Stimulated activated CD4-positive, alpha-beta T cell treated with anti-CD3 and anti-CD28 coated beads, Interleukin-15, amount 100 ng/mL, for 24 hours (primary cell): ENCODE measurements at regions not wholly inside any gene's neighbourhood (a gene's known extent, or its start where the extent isn't known, plus 50 kb on each side); places are given as distances from the start of the nearest gene placed in this dataset.
"Not testable (repeated sequence)": the region's sequence is repeated elsewhere in the genome, so short reads cannot be mapped to it uniquely, and the experiment has no call there.

Experiments used
- DNase-seq: peaks from one replicate; pipeline ENCODE4 v3.0.0-alpha.2; 2020

GRCh38 chr1:200281201-200281835 lies 128.5 kb downstream of the ZNF281 start:
- no peak for DNase-seq

- DNase-seq = peak; percentile 43
Measured at GRCh38 chr1:200279810-200280411, 129.9 kb downstream of the ZNF281 start.

- DNase-seq = no peak
Measured at GRCh38 chr1:200275816-200276453, 133.9 kb downstream of the ZNF281 start.

GRCh38 chr1:200275415-200275814 lies 134.4 kb downstream of the ZNF281 start:
- no peak for DNase-seq

- DNase-seq = no peak
Measured at GRCh38 chr1:200274116-200274515, 135.7 kb downstream of the ZNF281 start.

- DNase-seq = no peak
Measured at GRCh38 chr1:200272481-200273068, 137.3 kb downstream of the ZNF281 start.

- no peak for DNase-seq
Measured at GRCh38 chr1:200269256-200269655, 140.6 kb downstream of the ZNF281 start.

- DNase-seq = no peak
Measured at GRCh38 chr1:200267937-200268336, 141.9 kb downstream of the ZNF281 start.

GRCh38 chr1:200267458-200267857 lies 142.4 kb downstream of the ZNF281 start:
- DNase-seq = no peak

GRCh38 chr1:200266871-200267270 lies 143.0 kb downstream of the ZNF281 start:
- no peak for DNase-seq

- DNase-seq = no peak
Measured at GRCh38 chr1:200265881-200266280, 144.0 kb downstream of the ZNF281 start.

- DNase-seq = no peak
Measured at GRCh38 chr1:200265104-200265503, 144.7 kb downstream of the ZNF281 start.

- DNase-seq = no peak
Measured at GRCh38 chr1:200263203-200263602, 146.6 kb downstream of the ZNF281 start.

- peak; percentile 39 for DNase-seq
Measured at GRCh38 chr1:200262326-200262965, 147.4 kb downstream of the ZNF281 start.

- no peak for DNase-seq
Measured at GRCh38 chr1:200260597-200261335, 149.1 kb downstream of the ZNF281 start.

GRCh38 chr1:200258447-200259375 lies 151.1 kb downstream of the ZNF281 start:
- no peak for DNase-seq

- DNase-seq = no peak
Measured at GRCh38 chr1:200257235-200257634, 152.6 kb downstream of the ZNF281 start.

- not testable (repeated sequence) for DNase-seq
Measured at GRCh38 chr1:200254602-200255001, 155.2 kb downstream of the ZNF281 start.

- peak; percentile 24 for DNase-seq
Measured at GRCh38 chr1:200253774-200254495, 155.9 kb downstream of the ZNF281 start.

- no peak for DNase-seq
Measured at GRCh38 chr1:200252531-200252930, 157.3 kb downstream of the ZNF281 start.

- no peak for DNase-seq
Measured at GRCh38 chr1:200250469-200250868, 159.4 kb downstream of the ZNF281 start.
